HG03432 (cell line): ENCODE measurements at regions not wholly inside any gene's neighbourhood (a gene's known extent, or its start where the extent isn't known, plus 50 kb on each side); places are given as distances from the start of the nearest gene placed in this dataset.
"Not testable (repeated sequence)": the region's sequence is repeated elsewhere in the genome, so short reads cannot be mapped to it uniquely, and the experiment has no call there.

Source experiments
- ATAC-seq: cut with Tn5 transposase; IDR thresholded peaks from one replicate; pipeline ENCODE4 v1.9.1; 2021; ENCODE audit warnings: mild to moderate bottlenecking, moderate library complexity; ENCODE audit not compliant: unreplicated experiment

- no peak for ATAC-seq
Measured at GRCh38 chr14:45727133-45727532, 474.1 kb upstream of the MIS18BP1 start.

GRCh38 chr14:45721472-45721871 is 468.5 kb upstream of the MIS18BP1 start:
- no peak for ATAC-seq

- ATAC-seq: no peak
Measured at GRCh38 chr14:45716572-45716971, 463.6 kb upstream of the MIS18BP1 start.

GRCh38 chr14:45715946-45716345 is 462.9 kb upstream of the MIS18BP1 start:
- no peak for ATAC-seq

GRCh38 chr14:45709541-45709940 is 456.5 kb upstream of the MIS18BP1 start:
- ATAC-seq: no peak

GRCh38 chr14:45705940-45706534 is 453.0 kb upstream of the MIS18BP1 start:
- no peak for ATAC-seq

- no peak for ATAC-seq
Measured at GRCh38 chr14:45699471-45699870, 446.5 kb upstream of the MIS18BP1 start.

- ATAC-seq: no peak
Measured at GRCh38 chr14:45698462-45699134, 445.6 kb upstream of the MIS18BP1 start.

GRCh38 chr14:45686771-45687170 is 433.8 kb upstream of the MIS18BP1 start:
- ATAC-seq: no peak

- ATAC-seq: no peak
Measured at GRCh38 chr14:45680531-45680930, 427.5 kb upstream of the MIS18BP1 start.

GRCh38 chr14:45679853-45680252 is 426.9 kb upstream of the MIS18BP1 start:
- ATAC-seq: no peak

- ATAC-seq: no peak
Measured at GRCh38 chr14:45678163-45678562, 425.2 kb upstream of the MIS18BP1 start.

GRCh38 chr14:45673420-45673819 is 420.4 kb upstream of the MIS18BP1 start:
- ATAC-seq: no peak

- peak; percentile 53 for ATAC-seq
Measured at GRCh38 chr14:45664668-45665356, 411.8 kb upstream of the MIS18BP1 start.

GRCh38 chr14:45658917-45659299 is 405.9 kb upstream of the MIS18BP1 start:
- ATAC-seq: no peak

- ATAC-seq: no peak
Measured at GRCh38 chr14:45658226-45658916, 405.4 kb upstream of the MIS18BP1 start.

- no peak for ATAC-seq
Measured at GRCh38 chr14:45651890-45652289, 398.9 kb upstream of the MIS18BP1 start.

- ATAC-seq: no peak
Measured at GRCh38 chr14:45650754-45651153, 397.8 kb upstream of the MIS18BP1 start.

GRCh38 chr14:45649051-45649450 is 396.0 kb upstream of the MIS18BP1 start:
- no peak for ATAC-seq

- ATAC-seq: no peak
Measured at GRCh38 chr14:45641541-45641940, 388.5 kb upstream of the MIS18BP1 start.

GRCh38 chr14:45634651-45635441 is 381.8 kb upstream of the MIS18BP1 start:
- ATAC-seq: not testable (repeated sequence)
